Hepatocyte (in vitro differentiated cells): ENCODE measurements at regions not wholly inside any gene's neighbourhood (a gene's known extent, or its start where the extent isn't known, plus 50 kb on each side); places are given as distances from the start of the nearest gene placed in this dataset.

Source experiments
- DNase-seq: peaks from one replicate; pipeline ENCODE4 v3.0.0-alpha.2; 2016; ENCODE audit warnings: low spot score
- H2AFZ ChIP-seq: fragments of 200-600 bp; sonication (generic); 2 replicates; pipeline ENCODE4 v1.6.0; 2016; ENCODE audit warnings: antibody characterized with exemption, mild to moderate bottlenecking
- H3K27ac ChIP-seq: fragments of 200-600 bp; sonication (generic); 2 replicates; pipeline ENCODE4 v1.5.1; 2016; ENCODE audit warnings: mild to moderate bottlenecking
- H3K27me3 ChIP-seq: fragments of 200-600 bp; sonication (generic); 2 replicates; pipeline ENCODE4 v1.6.1; 2016
- H3K36me3 ChIP-seq: fragments of 200-600 bp; sonication (generic); replicated peaks from 2 replicates; pipeline ENCODE4 v1.5.1; 2016; ENCODE audit warnings: low read depth; ENCODE audit not compliant: insufficient read depth
- H3K4me1 ChIP-seq: fragments of 200-600 bp; sonication (generic); 2 replicates; pipeline ENCODE4 v1.5.1; 2016; ENCODE audit warnings: mild to moderate bottlenecking, moderate library complexity; ENCODE audit not compliant: insufficient read depth
- H3K4me2 ChIP-seq: fragments of 200-600 bp; sonication (generic); 2 replicates; pipeline ENCODE4 v1.6.0; 2016
- H3K4me3 ChIP-seq: fragments of 200-600 bp; sonication (generic); 2 replicates; pipeline ENCODE4 v1.5.1; 2016; ENCODE audit warnings: mild to moderate bottlenecking
- H3K79me2 ChIP-seq: fragments of 200-600 bp; sonication (generic); 2 replicates; pipeline ENCODE4 v1.6.0; 2017; ENCODE audit warnings: mild to moderate bottlenecking
- H3K9me2 ChIP-seq: fragments of 200-600 bp; sonication (generic); replicated peaks from 2 replicates; pipeline ENCODE4 v1.6.0; 2017; ENCODE audit warnings: mild to moderate bottlenecking; ENCODE audit not compliant: insufficient read depth
- H3K9me3 ChIP-seq: fragments of 200-600 bp; sonication (generic); 2 replicates; pipeline ENCODE4 v1.5.1; 2016; ENCODE audit warnings: low read depth, mild to moderate bottlenecking
- H4K20me1 ChIP-seq: fragments of 200-600 bp; sonication (generic); 2 replicates; pipeline ENCODE4 v1.6.0; 2016; ENCODE audit warnings: mild to moderate bottlenecking; ENCODE audit not compliant: insufficient read depth, poor library complexity, severe bottlenecking
- EZH2 ChIP-seq: fragments of 200-600 bp; sonication (generic); IDR thresholded peaks from 2 replicates; pipeline ENCODE4 v1.6.1; 2016; ENCODE audit warnings: antibody characterized with exemption, mild to moderate bottlenecking, borderline replicate concordance
- EZH2phosphoT487 ChIP-seq: fragments of 200-600 bp; sonication (generic); IDR thresholded peaks from one replicate; pipeline ENCODE4 v1.6.1; 2018; ENCODE audit warnings: antibody characterized with exemption, mild to moderate bottlenecking, low read depth, moderate library complexity; ENCODE audit not compliant: unreplicated experiment, severe bottlenecking
- WGBS: methylation state at CpG from one replicate; pipeline ENCODE4 v1.1.6; 2016; ENCODE audit warnings: low lambda C conversion rate; ENCODE audit errors: missing lambda C conversion rate; 5-methylcytosine and 5-hydroxymethylcytosine counted together
- TF ChIP-seq, protein P1 (sequence below): fragments of 200-600 bp; sonication (generic); IDR thresholded peaks from 2 replicates; pipeline ENCODE4 v1.5.1; 2016; ENCODE audit warnings: antibody characterized with exemption, mild to moderate bottlenecking; ENCODE audit not compliant: poor library complexity

GRCh38 chr4:156186111-156186510 lies 232.4 kb upstream of the CTSO start:
- no peaks in the 10 kb centered on the region for H3K9me3 ChIP-seq
- H2AFZ ChIP-seq, result no peak overlapping the region
- H3K4me1 ChIP-seq, result no peaks in the 10 kb centered on the region
- no peak overlapping the region for H3K4me3 ChIP-seq
- no peaks in the 10 kb centered on the region for H3K79me2 ChIP-seq
- no peaks in the 10 kb centered on the region for H3K27me3 ChIP-seq
- H3K4me2 ChIP-seq, result no peak overlapping the region
- WGBS, result 70% methylated on average over 1 of the region's 1 CpG
- no peaks in the 10 kb centered on the region for H3K9me2 ChIP-seq
- TF ChIP-seq EZH2phosphoT487 (no peak), EZH2 (no peak)
- TF ChIP-seq, protein P1, sequence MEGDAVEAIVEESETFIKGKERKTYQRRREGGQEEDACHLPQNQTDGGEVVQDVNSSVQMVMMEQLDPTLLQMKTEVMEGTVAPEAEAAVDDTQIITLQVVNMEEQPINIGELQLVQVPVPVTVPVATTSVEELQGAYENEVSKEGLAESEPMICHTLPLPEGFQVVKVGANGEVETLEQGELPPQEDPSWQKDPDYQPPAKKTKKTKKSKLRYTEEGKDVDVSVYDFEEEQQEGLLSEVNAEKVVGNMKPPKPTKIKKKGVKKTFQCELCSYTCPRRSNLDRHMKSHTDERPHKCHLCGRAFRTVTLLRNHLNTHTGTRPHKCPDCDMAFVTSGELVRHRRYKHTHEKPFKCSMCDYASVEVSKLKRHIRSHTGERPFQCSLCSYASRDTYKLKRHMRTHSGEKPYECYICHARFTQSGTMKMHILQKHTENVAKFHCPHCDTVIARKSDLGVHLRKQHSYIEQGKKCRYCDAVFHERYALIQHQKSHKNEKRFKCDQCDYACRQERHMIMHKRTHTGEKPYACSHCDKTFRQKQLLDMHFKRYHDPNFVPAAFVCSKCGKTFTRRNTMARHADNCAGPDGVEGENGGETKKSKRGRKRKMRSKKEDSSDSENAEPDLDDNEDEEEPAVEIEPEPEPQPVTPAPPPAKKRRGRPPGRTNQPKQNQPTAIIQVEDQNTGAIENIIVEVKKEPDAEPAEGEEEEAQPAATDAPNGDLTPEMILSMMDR, result no peak
- no peaks in the 10 kb centered on the region for H3K36me3 ChIP-seq
- no peak overlapping the region for H3K27ac ChIP-seq
- H4K20me1 ChIP-seq, result no peaks in the 10 kb centered on the region
- DNase-seq, result no peak

DNA sequence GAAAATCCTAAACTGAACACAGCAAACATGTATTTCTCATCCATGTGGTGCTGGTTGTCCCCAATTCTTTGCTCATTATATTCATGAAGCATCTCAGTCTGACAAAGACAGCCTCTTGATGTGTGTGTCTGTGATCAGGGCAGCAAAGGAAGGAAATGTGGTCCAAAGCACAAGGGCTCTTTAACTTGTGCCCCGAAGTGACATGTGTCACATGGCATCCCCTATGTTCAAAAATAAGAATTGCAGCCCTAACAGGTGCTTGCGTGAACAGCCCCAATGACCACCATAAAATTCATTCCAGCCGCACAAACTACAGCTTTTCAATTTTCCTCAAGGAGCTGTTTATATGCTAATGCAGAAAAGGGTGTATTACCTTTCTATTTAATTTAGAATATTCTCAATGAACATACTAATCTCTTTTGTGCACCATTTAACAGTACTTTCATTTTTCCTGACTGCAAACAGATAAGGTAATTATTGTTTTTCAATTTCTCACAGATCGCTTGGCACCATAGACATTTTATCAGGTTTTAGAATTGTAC lies 231.9 kb upstream of the CTSO start:
- no peak overlapping the region for H3K4me2 ChIP-seq
- DNase-seq, result no peak
- TF ChIP-seq EZH2, result no peak
- TF ChIP-seq, protein P1, result no peak
- no peak for TF ChIP-seq EZH2phosphoT487
- no peaks in the 10 kb centered on the region for H3K27me3 ChIP-seq
- no peak overlapping the region for H3K4me3 ChIP-seq
- H3K27ac ChIP-seq, result no peak overlapping the region
- no peaks in the 10 kb centered on the region for H3K9me3 ChIP-seq
- no peaks in the 10 kb centered on the region for H3K9me2 ChIP-seq
- 97% methylated on average over 4 of the region's 4 CpGs for WGBS
- H4K20me1 ChIP-seq, result no peaks in the 10 kb centered on the region
- no peak overlapping the region for H2AFZ ChIP-seq
- no peaks in the 10 kb centered on the region for H3K79me2 ChIP-seq
- no peaks in the 10 kb centered on the region for H3K4me1 ChIP-seq
- H3K36me3 ChIP-seq, result no peaks in the 10 kb centered on the region

DNA sequence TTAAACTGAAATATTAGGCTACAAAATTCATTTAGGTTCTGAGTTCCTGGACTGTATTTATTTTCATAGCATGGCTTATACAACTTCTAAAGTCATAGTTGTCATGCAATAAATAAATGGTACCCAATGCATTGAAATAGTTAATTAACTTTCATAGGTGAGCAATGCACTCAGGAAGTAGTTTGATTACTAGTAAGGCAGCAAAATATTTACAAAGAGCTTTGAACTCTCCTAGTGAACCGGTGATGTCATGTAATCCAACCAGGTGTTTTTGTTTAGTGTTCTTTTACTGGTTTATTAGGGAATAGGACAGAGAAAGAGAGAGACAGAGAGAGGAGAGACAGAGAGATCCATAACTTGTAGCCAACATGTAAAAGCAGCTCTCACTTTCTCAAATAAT lies 228.6 kb upstream of the CTSO start:
- H3K36me3 ChIP-seq, result no peaks in the 10 kb centered on the region
- TF ChIP-seq EZH2phosphoT487 (no peak), EZH2 (no peak)
- TF ChIP-seq, protein P1, result no peak
- H3K4me1 ChIP-seq, result no peaks in the 10 kb centered on the region
- no peaks in the 10 kb centered on the region for H3K9me3 ChIP-seq
- H2AFZ ChIP-seq, result peak overlapping the region; percentile 13
- H4K20me1 ChIP-seq, result no peaks in the 10 kb centered on the region
- H3K4me3 ChIP-seq, result no peak overlapping the region
- H3K27ac ChIP-seq, result no peak overlapping the region
- no peaks in the 10 kb centered on the region for H3K79me2 ChIP-seq
- no peak for DNase-seq
- H3K27me3 ChIP-seq, result no peaks in the 10 kb centered on the region
- H3K9me2 ChIP-seq, result no peaks in the 10 kb centered on the region
- H3K4me2 ChIP-seq, result no peak overlapping the region
- 13% methylated on average over 1 of the region's 1 CpG for WGBS

DNA sequence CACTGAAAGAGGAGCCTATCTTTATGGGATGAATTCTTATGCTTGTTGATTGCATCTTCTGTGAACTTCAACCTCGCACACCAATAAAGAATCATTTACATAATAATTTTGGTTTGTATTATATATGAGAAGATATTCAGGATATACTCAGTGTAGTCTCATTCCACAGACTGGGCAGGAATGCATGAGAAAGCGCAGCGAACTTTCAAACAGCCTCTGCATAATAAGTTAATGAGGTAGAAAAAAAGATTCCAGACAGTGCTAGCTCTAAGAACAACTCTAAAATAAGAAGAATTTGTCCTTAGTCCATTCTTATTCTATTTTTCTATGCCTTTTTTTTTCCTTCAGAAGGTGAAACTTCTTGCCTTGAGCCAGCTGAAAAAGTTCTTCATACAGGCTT lies 224.3 kb upstream of the CTSO start:
- no peaks in the 10 kb centered on the region for H4K20me1 ChIP-seq
- H3K27ac ChIP-seq, result no peak overlapping the region
- H3K36me3 ChIP-seq, result no peaks in the 10 kb centered on the region
- TF ChIP-seq EZH2phosphoT487 (no peak), EZH2 (no peak)
- TF ChIP-seq, protein P1, result no peak
- no peaks in the 10 kb centered on the region for H3K4me1 ChIP-seq
- WGBS, result 83% methylated on average over 3 of the region's 3 CpGs
- no peak overlapping the region for H3K4me3 ChIP-seq
- no peaks in the 10 kb centered on the region for H3K27me3 ChIP-seq
- H3K9me3 ChIP-seq, result no peaks in the 10 kb centered on the region
- H2AFZ ChIP-seq, result no peak overlapping the region
- no peak for DNase-seq
- no peaks in the 10 kb centered on the region for H3K79me2 ChIP-seq
- H3K4me2 ChIP-seq, result no peak overlapping the region
- no peaks in the 10 kb centered on the region for H3K9me2 ChIP-seq
